ENCODE measurements at regions not wholly inside any gene's neighbourhood (a gene's known extent, or its start where the extent isn't known, plus 50 kb on each side); places are given as distances from the start of the nearest gene placed in this dataset.

DNA sequence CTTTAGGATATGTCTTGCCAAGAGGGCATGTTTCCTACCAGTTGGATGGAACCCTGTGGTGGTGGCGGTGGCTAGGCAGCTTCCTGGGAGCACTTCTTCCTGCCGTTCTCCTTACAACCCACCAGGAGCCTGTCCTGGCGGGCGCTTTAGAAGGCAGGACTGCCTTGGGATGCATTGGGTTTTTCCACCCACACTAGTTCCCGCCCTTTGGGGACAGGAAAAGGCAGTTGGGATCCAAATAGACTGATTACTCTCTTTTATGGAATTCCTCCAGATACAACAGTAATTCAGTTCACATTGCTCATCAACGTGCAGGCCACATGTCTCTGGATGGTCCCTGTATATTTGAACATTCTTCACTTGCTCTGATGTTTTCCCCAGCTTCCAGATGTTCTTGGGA, 305.7 kb upstream of the SSTR1 start:
- DNase-seq: peak; percentile 45

DNA sequence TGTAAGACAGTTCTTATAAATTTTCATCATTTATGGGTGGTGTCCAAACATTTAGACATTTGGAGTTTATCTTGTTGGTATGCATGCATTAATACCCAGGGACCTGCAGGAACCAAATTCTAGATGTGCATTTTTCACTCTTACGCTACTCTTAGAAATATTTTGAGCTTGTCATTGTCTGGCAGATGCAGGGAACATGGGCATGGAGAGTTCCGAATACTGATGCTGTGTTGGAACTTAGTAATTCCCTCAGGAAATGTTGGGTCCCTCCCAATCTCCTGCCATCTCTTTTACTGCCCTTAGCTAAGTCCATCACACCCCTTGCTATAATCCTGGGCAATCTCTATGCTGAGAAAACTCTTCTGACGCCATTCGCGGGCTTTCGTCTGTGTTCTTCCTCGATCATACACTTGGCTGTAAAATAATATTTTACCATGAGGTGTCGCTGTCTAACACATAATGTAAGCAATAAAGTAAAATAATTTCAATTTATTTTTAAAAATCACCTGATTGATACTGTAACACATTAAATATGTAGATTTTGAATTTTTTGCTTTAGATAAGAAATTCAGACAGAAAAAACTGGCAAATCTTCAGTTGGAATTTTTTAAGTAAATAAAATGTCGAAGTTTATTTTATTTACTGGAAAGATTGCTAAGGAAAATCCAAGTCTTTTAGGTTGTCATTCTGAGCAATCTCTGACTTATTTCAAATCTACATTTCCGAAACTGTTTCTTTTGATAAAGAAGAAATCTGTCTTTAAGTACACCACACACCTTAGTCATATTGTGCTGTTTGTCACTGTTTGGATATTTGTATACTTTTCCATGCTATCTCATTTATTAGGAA, 304.1 kb upstream of the SSTR1 start:
- DNase-seq: no peak

- DNase-seq: no peak
These were observed 283.1 kb upstream of the SSTR1 start for GRCh38 chr14:37924622-37925021.

GRCh38 chr14:37932008-37932407, 275.7 kb upstream of the SSTR1 start:
- DNase-seq: no peak

- DNase-seq: no peak
These were observed 275.2 kb upstream of the SSTR1 start for GRCh38 chr14:37932481-37932880.

DNA sequence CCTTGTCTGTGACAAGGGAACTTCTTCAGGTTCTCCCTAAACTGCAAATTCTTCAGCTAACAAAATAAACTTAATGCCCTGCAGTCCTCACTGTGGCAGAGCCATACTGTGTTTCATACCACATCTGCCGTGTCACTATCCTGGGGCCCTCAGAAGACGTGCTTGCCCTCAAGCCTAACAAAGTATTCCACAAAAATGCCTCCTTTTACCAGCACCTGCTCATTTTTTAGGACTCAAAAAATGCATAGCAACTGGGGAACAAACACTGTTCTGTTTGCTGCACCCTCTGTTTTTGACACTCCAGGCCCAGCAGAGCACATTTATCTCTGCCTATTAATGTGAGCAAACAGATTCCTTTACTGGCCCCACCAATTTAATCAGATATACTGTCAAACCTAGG, 270.7 kb upstream of the SSTR1 start:
- no peak for DNase-seq

- no peak for DNase-seq
These were observed 268.2 kb upstream of the SSTR1 start for GRCh38 chr14:37939442-37940028.

- no peak for DNase-seq
These were observed 261.7 kb upstream of the SSTR1 start for GRCh38 chr14:37945959-37946358.

GRCh38 chr14:37946819-37947218, 260.9 kb upstream of the SSTR1 start:
- no peak for DNase-seq

GRCh38 chr14:37948266-37948665, 259.4 kb upstream of the SSTR1 start:
- DNase-seq: no peak

GRCh38 chr14:37968664-37969240, 239.0 kb upstream of the SSTR1 start:
- no peak for DNase-seq

GRCh38 chr14:37969511-37969979, 238.2 kb upstream of the SSTR1 start:
- no peak for DNase-seq

DNA sequence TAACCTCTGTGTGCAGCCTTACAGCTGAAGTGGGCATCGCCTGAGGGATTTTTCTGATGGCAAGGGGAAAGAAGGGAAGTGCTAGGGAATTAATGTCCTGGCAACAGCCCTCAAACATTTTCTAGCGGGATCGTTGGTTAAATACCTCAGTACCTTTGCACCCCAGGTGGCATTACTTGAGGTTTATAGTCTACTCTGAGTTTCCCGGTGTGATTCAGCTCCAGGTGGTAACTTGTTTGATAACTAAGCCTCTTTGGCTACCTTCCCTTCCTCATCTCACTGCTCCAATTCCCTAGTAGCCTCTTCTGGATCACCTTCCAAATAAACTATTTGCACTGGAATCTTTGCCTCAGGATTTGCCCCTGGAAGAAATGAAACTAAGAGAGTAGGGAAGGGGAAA, 237.0 kb upstream of the SSTR1 start:
- DNase-seq: no peak

- DNase-seq: no peak
These were observed 234.5 kb upstream of the SSTR1 start for GRCh38 chr14:37972941-37973887.

- DNase-seq: no peak
These were observed 233.3 kb upstream of the SSTR1 start for GRCh38 chr14:37974421-37974820.

- DNase-seq: no peak
These were observed 230.2 kb upstream of the SSTR1 start for GRCh38 chr14:37977481-37977880.

DNA sequence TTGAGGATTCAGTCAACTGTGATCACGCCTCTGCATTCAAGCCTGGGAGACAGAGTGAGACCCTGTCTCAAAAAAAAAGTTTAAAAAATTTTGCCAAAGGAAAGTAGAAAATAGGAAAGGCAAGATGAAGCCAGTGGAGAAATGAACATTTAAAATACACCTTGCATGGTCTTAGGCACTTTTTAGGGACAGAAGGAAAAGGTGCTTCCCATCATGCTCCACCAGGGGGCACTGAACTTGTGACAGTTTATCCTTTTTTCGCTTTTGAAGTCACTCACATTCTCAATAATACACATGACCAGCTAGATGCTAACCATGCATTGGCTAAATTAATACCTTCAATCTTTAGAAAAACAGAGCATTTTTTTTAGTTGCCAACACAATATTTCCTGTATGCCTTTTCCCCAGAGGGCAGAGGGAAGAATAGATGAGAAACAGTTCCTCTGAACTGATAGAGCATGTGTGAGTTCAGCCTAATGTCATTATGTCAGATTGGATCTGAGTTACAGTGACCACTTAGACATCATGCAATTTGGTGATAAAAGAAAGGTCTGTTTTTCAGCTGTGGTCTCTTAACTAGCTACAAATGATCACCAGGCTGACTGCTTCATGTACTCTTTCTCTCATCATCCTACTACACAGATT, 221.8 kb upstream of the SSTR1 start:
- no peak for DNase-seq

GRCh38 chr14:37988472-37988871, 219.2 kb upstream of the SSTR1 start:
- no peak for DNase-seq

GRCh38 chr14:37991027-37991426, 216.7 kb upstream of the SSTR1 start:
- DNase-seq: no peak

- DNase-seq: no peak
These were observed 215.2 kb upstream of the SSTR1 start for GRCh38 chr14:37992499-37992898.

- DNase-seq: no peak
These were observed 212.8 kb upstream of the SSTR1 start for GRCh38 chr14:37994846-37995372.

GRCh38 chr14:37997017-37997416, 210.7 kb upstream of the SSTR1 start:
- no peak for DNase-seq
